ENCODE measurements at regions not wholly inside any gene's neighbourhood (a gene's known extent, or its start where the extent isn't known, plus 50 kb on each side); places are given as distances from the start of the nearest gene placed in this dataset.

DNA sequence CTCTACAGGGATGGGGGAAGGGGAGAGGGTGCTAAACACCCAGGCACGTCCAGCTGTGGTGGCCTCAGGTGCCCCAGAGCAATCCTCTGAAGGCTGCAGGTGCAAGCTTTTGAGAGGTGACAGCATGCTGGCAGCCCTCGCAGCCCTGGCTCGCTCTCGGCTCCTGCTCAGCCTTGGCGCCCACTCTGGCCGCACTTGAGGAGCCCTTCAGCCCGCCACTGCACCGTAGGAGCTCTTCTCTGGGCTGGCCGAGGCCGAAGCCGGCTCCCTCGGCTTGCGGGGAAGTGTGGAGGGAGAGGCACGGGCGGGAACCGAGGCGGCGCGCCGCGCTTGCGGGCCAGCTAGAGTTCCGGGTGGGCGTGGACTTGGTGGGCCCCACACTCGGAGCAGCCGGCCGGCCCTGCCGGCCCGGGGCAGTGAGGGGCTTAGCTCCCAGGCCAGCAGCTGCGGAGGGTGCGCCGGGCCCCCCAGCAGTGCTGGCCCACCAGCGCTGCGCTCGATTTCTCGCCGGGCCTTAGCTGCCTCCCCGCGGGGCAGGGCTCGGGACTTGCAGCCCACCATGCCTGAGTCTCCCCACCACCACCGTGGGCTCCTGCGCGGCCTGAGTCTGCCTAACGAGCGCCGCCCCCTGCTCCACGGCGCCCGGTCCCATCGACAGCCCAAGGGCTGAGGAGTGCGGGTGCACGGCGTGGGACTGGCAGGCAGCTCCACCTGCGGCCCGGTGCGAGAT is 112.1 kb downstream of the TRIM29 start:
- H3K9ac ChIP-seq (ENCODE audit: low read length): no peak overlapping the region
- no peak overlapping the region for H2AFZ ChIP-seq (ENCODE audit: low read length)
- H3K4me3 ChIP-seq (ENCODE audit: low read depth, low read length, poor library complexity, severe bottlenecking): no peak overlapping the region
- no peaks in the 10 kb centered on the region for H3K79me2 ChIP-seq (ENCODE audit: insufficient read depth, low read length)
- TF ChIP-seq EZH2 (IDR thresholded peaks at IDR 0.05; ENCODE audit: borderline replicate concordance, low read length): no peak
- TF ChIP-seq, protein P1, sequence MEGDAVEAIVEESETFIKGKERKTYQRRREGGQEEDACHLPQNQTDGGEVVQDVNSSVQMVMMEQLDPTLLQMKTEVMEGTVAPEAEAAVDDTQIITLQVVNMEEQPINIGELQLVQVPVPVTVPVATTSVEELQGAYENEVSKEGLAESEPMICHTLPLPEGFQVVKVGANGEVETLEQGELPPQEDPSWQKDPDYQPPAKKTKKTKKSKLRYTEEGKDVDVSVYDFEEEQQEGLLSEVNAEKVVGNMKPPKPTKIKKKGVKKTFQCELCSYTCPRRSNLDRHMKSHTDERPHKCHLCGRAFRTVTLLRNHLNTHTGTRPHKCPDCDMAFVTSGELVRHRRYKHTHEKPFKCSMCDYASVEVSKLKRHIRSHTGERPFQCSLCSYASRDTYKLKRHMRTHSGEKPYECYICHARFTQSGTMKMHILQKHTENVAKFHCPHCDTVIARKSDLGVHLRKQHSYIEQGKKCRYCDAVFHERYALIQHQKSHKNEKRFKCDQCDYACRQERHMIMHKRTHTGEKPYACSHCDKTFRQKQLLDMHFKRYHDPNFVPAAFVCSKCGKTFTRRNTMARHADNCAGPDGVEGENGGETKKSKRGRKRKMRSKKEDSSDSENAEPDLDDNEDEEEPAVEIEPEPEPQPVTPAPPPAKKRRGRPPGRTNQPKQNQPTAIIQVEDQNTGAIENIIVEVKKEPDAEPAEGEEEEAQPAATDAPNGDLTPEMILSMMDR (IDR thresholded peaks at IDR 0.05; ENCODE audit: low read length): no peak
- H3K9me3 ChIP-seq (ENCODE audit: low read length): no peaks in the 10 kb centered on the region
- no peaks in the 10 kb centered on the region for H3K9me2 ChIP-seq (ENCODE audit: low read depth, low read length)
- no peak overlapping the region for H3K4me2 ChIP-seq (ENCODE audit: low read length)
- H3K27me3 ChIP-seq (ENCODE audit: insufficient read depth, low read length): no peaks in the 10 kb centered on the region
- no peak overlapping the region for H3K27ac ChIP-seq (ENCODE audit: low read depth, low read length, poor library complexity, severe bottlenecking)
- no peaks in the 10 kb centered on the region for H3K36me3 ChIP-seq (ENCODE audit: insufficient read depth, low read length)
- H4K20me1 ChIP-seq (ENCODE audit: insufficient read depth, low read length): no peaks in the 10 kb centered on the region
- no peaks in the 10 kb centered on the region for H3K4me1 ChIP-seq (ENCODE audit: insufficient read depth, low read length, severe bottlenecking)
- H3F3A ChIP-seq (ENCODE audit: insufficient read depth, low read length): no peaks in the 10 kb centered on the region

DNA sequence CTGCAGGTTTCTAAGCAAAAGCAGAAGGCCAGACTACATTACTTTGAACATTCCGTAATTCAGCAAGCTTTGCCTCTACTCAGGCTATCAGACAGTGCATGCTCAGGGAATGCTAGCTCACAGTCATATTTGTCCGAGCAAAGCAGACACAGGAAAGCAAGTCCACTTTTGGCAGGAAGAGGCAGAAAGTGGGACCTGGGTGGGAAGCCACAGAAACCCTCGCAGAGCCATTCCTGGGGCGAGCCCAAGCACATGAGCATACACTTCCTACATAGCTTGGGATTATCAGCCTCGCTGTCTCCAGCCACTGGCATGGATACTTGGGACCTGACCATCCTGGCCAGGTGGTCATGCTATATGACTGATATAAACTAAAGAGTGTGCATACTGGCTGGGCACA is 113.3 kb downstream of the TRIM29 start:
- TF ChIP-seq EZH2 (IDR thresholded peaks at IDR 0.05; ENCODE audit: borderline replicate concordance, low read length): no peak
- TF ChIP-seq, protein P1 (IDR thresholded peaks at IDR 0.05; ENCODE audit: low read length): no peak
- H3K79me2 ChIP-seq (ENCODE audit: insufficient read depth, low read length): no peaks in the 10 kb centered on the region
- no peaks in the 10 kb centered on the region for H4K20me1 ChIP-seq (ENCODE audit: insufficient read depth, low read length)
- no peaks in the 10 kb centered on the region for H3K4me1 ChIP-seq (ENCODE audit: insufficient read depth, low read length, severe bottlenecking)
- H3K9me3 ChIP-seq (ENCODE audit: low read length): no peaks in the 10 kb centered on the region
- no peak overlapping the region for H3K4me2 ChIP-seq (ENCODE audit: low read length)
- no peak overlapping the region for H3K4me3 ChIP-seq (ENCODE audit: low read depth, low read length, poor library complexity, severe bottlenecking)
- no peaks in the 10 kb centered on the region for H3K9me2 ChIP-seq (ENCODE audit: low read depth, low read length)
- no peak overlapping the region for H2AFZ ChIP-seq (ENCODE audit: low read length)
- H3K36me3 ChIP-seq (ENCODE audit: insufficient read depth, low read length): no peaks in the 10 kb centered on the region
- no peaks in the 10 kb centered on the region for H3F3A ChIP-seq (ENCODE audit: insufficient read depth, low read length)
- no peaks in the 10 kb centered on the region for H3K27me3 ChIP-seq (ENCODE audit: insufficient read depth, low read length)
- no peak overlapping the region for H3K27ac ChIP-seq (ENCODE audit: low read depth, low read length, poor library complexity, severe bottlenecking)
- no peak overlapping the region for H3K9ac ChIP-seq (ENCODE audit: low read length)

DNA sequence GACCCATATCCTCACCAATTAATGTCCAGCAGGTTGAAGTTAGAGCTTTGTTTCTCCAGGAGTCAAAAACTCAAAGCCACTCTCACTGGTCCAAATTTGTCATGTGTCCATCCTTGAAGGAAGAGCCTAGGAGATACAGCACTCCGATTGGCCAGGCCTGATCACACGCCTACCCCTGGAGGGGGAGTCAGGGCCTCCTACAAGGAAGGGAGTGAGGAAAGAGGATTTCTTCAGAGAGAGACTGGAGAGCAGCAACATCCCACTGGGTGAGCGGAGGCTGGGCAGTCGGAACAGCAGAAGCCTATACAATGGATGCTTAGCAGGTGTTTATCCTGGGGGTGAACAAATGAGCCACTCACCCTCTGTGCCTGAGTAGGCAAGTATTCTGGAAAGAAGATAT is 113.9 kb downstream of the TRIM29 start:
- Histone ChIP-seq H3K4me2 (ENCODE audit: low read length) (no peak overlapping the region), H3K9me3 (ENCODE audit: low read length) (no peaks in the 10 kb centered on the region), H3K4me1 (ENCODE audit: insufficient read depth, low read length, severe bottlenecking) (no peaks in the 10 kb centered on the region), H3K9me2 (ENCODE audit: low read depth, low read length) (no peaks in the 10 kb centered on the region), H3K79me2 (ENCODE audit: insufficient read depth, low read length) (no peaks in the 10 kb centered on the region), H2AFZ (ENCODE audit: low read length) (no peak overlapping the region), H3K27ac (ENCODE audit: low read depth, low read length, poor library complexity, severe bottlenecking) (no peak overlapping the region), H3K9ac (ENCODE audit: low read length) (no peak overlapping the region), H3K4me3 (ENCODE audit: low read depth, low read length, poor library complexity, severe bottlenecking) (no peak overlapping the region), H3K27me3 (ENCODE audit: insufficient read depth, low read length) (no peaks in the 10 kb centered on the region), H4K20me1 (ENCODE audit: insufficient read depth, low read length) (no peaks in the 10 kb centered on the region), H3K36me3 (ENCODE audit: insufficient read depth, low read length) (no peaks in the 10 kb centered on the region), H3F3A (ENCODE audit: insufficient read depth, low read length) (no peaks in the 10 kb centered on the region)
- TF ChIP-seq, protein P1 (IDR thresholded peaks at IDR 0.05; ENCODE audit: low read length): no peak
- no peak for TF ChIP-seq EZH2 (IDR thresholded peaks at IDR 0.05; ENCODE audit: borderline replicate concordance, low read length)

Data from OCI-LY1 (cell line).